HG02798 (cell line): ENCODE measurements at regions not wholly inside any gene's neighbourhood (a gene's known extent, or its start where the extent isn't known, plus 50 kb on each side); places are given as distances from the start of the nearest gene placed in this dataset.

Source experiments
- ATAC-seq: cut with Tn5 transposase; IDR thresholded peaks from one replicate; pipeline ENCODE4 v1.9.1; 2021; ENCODE audit warnings: mild to moderate bottlenecking; ENCODE audit not compliant: unreplicated experiment, poor library complexity

- ATAC-seq: no peak
These were observed 52.8 kb downstream of the PPP1R2C start for GRCh38 chrX:42725196-42725595.

DNA sequence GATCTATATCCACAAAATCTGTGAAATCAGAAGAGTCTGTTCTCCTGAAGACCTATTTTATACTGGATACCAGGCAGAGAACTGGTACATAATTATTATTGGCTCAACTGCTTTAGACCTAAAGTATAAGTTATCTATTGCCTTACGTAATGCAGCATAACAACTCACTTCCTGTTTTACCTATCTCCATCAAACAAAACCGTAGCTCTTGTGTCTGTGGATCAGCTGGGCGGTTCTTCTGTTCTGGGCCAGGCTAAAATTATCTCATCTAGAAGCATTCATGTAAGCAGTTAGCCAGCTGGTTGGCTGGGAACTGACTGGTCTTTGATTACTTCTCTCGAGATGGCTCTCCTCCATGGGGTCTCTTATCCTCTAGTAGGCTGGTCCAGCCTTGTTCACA lies 57.8 kb downstream of the PPP1R2C start:
- no peak for ATAC-seq

- ATAC-seq: no peak
These were observed 62.2 kb downstream of the PPP1R2C start for GRCh38 chrX:42715701-42716262.

DNA sequence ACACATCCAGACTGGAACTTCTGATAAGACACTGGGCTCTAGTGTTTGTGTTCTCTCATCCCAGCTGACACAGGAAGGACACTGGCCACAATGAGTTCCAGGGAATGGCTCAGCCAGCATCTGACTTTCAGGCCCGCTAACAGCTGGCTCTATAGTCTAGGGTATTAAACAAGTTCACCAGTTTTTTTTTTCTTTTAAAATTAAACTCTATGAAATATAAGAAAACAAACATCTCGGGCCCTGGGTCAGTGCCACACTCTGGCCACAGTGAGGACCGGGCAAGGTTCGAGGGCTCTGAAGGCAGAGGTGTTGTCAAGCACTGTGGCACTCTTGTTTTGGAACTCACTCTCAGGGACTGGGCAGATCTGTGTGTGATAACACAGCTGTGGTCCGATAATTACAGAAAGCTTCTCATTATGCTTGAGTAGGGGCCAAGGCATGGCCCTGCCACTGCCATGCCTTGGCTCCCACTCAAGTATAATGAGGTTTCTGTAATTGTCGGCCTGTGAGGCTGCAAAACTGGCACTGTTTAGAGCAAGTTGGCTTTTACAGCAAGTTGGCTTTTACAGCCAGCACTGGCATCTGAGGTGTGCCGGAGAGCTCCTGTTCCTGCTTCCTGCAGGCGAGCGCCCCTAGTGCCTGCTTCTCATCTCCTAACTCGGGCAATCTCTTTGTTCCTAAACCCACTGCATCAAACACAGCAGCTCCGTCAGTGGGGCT lies 62.8 kb downstream of the PPP1R2C start:
- no peak for ATAC-seq

GRCh38 chrX:42710452-42710851 lies 67.5 kb downstream of the PPP1R2C start:
- no peak for ATAC-seq

GRCh38 chrX:42708222-42708621 lies 69.7 kb downstream of the PPP1R2C start:
- ATAC-seq: no peak

DNA sequence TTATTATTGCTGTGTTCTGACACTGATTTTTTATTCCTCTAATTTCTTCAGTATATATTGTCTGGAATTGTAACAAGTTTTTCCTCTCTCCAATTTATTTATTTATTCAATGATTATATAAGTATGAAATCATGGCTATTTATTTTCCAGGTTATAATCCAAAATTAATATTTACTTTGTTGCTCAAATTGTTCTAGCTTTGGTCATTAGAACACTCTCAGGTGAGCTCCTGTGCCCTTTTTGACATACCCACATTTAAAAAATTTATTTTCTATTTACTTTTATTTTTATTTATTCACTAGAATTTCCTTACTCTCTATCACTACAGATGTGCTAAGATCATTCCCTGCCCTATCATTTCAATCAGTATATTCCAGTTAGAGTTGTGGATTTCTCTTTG lies 70.2 kb downstream of the PPP1R2C start:
- no peak for ATAC-seq

DNA sequence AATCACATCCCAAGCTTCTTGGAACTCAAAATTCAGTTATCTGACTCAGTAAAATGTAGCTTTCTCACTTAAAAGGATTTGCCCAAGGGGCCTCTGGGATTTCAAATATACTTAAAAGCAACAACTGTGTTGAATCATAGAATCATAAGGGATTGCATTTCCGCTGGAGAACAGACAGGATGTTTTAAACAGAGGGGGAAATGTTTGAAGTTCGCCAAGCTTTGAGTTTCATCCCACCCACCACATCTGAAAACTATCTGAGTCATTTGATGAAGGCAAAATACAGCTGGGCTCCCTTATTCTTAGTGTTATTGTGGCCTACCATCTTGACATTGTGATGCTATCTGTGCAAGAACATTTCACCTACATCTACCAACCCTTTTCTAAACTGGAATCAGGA lies 73.5 kb downstream of the PPP1R2C start:
- ATAC-seq: no peak

- ATAC-seq: no peak
These were observed 80.4 kb downstream of the PPP1R2C start for GRCh38 chrX:42697544-42697943.

- peak; percentile 68 for ATAC-seq
These were observed 81.3 kb downstream of the PPP1R2C start for GRCh38 chrX:42696536-42697124.

GRCh38 chrX:42695800-42696358 lies 82.1 kb downstream of the PPP1R2C start:
- no peak for ATAC-seq

DNA sequence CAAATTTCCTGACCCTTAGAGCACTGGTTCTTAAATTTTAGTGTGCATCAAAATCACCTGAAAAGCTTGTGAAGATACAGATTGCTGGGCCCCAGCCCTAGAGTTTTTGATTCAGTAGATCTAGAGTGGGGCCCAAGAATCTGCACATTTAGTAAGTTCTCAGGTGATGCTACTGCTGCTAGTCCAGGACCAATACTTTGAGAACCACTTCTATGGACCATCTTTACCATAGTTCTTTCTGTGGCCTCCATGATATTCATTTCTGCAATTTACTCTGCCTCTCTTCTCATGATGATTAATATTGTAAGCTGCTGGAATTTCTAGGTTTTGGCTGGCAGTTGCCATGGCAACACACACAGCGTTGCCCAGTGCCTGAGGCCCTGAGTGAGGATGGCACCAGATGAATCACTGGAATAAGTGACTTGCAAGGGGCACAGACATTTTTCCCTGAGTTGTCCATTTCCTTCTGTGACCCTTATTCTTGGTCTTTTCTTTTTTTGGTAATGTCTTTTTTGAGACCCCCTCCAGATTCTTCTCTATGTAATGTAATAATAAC lies 83.6 kb downstream of the PPP1R2C start:
- ATAC-seq: no peak

DNA sequence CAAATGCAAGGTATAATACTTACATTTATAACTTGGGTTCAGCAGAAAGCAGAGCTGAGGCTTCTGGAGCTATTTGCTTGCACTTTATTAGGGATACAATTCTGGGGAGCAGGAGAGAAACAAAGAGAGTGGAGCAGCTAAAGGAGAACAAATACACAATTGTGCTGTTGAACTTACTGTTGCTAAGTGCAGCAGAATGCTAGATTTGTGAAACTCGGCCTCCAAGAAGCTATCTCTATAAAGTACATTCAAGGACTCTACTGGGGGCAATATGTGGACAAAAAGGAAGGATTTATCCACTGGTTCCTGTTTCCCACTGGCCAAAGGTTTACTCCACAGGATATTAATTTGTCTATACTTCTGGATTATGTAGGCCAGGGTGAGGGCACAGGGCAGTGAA lies 86.8 kb downstream of the PPP1R2C start:
- ATAC-seq: no peak

DNA sequence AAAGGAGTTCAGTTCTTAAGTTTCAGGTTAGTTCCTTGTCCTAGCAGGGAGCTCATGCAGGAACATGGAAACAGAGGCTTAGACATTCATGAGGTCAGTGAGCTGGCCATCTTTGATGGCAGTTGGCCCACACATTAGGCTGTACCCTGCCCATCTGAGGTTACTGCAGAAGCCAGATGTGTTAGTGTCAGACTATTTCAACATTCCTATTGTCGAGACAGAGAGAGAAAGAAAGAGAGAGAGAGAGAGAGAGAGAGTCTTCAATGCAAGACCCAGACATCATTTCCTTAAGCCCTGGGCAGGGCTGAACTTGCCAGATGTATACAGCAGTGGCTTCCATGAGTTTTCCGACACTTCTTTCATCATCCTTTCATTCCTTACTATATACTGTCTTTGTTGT lies 91.3 kb downstream of the PPP1R2C start:
- ATAC-seq: no peak

GRCh38 chrX:42686296-42686695 lies 91.7 kb downstream of the PPP1R2C start:
- no peak for ATAC-seq

DNA sequence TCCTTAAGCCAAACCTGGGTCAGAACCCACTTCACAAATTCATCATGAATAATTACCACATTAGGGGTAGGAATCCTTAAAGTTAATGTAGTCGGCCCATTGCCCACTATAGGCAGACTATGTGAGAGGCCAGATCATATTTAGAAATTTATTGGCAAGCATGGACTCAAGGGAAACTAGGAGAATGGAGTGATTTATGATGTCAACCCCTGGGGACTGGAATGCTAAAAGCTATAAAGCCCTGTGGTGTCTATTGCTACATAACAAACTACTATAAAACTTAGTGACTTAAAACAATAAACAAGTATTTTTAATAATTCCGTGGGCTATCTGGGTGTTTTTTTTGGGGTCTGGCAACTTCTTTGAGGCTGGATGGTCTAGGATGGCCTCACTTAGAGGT lies 93.9 kb downstream of the PPP1R2C start:
- no peak for ATAC-seq

DNA sequence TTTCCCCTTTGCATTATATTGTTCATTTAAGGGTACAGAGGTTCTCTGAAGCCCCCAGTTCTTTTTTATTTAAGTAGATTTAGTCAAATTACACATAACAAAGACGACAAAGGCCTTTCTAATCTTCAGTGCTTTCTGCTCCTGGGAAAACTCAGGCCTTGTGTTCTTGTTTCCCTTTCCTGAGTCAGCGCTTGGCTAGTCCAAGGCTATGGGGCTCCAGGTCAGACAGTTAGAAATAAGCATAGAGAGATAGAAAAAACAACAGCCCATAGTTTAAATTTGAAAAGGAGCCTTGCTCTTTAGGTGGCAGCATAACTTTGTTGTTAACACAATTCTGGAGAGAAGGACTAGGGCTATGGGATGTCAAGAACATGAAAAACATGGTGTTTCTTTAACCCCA lies 97.3 kb downstream of the PPP1R2C start:
- no peak for ATAC-seq

DNA sequence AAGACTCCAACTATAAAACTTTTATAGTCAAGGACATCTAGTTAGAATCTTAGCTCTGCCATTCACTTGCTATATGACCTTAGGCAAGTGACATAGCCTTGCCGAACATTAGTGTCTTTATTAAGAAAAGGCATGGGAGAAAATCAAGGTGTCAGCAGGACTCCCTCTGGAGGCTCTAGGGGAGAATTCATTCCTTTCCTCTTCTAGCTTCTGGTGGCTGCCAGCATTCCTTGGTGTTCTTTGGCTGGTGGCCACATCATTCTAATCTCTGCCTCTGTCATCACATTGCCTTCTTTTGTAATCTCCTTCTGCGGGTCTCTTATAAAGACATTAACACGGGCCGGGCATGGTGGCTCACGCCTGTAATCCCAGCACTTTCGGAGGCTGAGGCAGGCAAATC lies 99.8 kb downstream of the PPP1R2C start:
- no peak for ATAC-seq

- ATAC-seq: no peak
These were observed 104.6 kb downstream of the PPP1R2C start for GRCh38 chrX:42673301-42673810.

GRCh38 chrX:42664680-42665079 lies 113.3 kb downstream of the PPP1R2C start:
- ATAC-seq: no peak

DNA sequence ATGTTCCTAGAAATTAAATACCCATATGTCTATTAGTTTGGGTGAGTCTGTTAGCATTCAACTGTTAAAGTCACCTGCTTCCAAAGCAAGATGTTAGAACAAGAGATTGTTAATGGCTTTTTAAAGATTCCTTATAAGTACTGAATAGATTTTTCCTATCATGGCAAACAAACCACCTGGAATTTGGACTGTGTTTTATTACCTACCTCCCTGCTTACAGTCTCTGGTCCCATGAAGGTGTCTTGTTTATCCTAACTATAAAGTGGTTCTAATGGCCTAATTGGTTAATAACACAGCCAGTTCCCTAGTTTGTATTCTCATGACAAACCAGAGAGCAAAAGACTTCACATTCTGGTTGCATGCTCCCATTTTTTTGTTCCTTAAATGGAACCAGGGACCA lies 149.5 kb downstream of the PPP1R2C start:
- ATAC-seq: no peak
